ENCODE measurements at regions not wholly inside any gene's neighbourhood (a gene's known extent, or its start where the extent isn't known, plus 50 kb on each side); places are given as distances from the start of the nearest gene placed in this dataset.

GRCh38 chrX:27890611-27891010 is 82.8 kb downstream of the MAGEB10 start:
- TF ChIP-seq JUND (IDR thresholded peaks at IDR 0.05; ENCODE audit: low read length): no peak
- TF ChIP-seq POLR2AphosphoS5 (IDR thresholded peaks at IDR 0.05; ENCODE audit: low read depth, low read length): no peak
- no peak for TF ChIP-seq RFX5 (IDR thresholded peaks at IDR 0.05; ENCODE audit: borderline replicate concordance, low read depth, low read length)
- TF ChIP-seq EP300 (IDR thresholded peaks at IDR 0.05; ENCODE audit: borderline replicate concordance in 1 of 2, low read depth in 2 of 2, low read length in 2 of 2): no peak
- TF ChIP-seq MAX (IDR thresholded peaks at IDR 0.05): no peak
- TF ChIP-seq POLR2A (IDR thresholded peaks at IDR 0.05; ENCODE audit: control extremely low read depth in 1 of 2, low read depth in 2 of 2, low read length in 2 of 2): no peak
- no peak for TF ChIP-seq CTCF (IDR thresholded peaks at IDR 0.05; ENCODE audit: control extremely low read depth in 1 of 3, insufficient read depth in 1 of 3, low read depth in 1 of 3, low read length in 3 of 3)
- no peak for TF ChIP-seq BCL11A (IDR thresholded peaks at IDR 0.05; ENCODE audit: low read depth in 2 of 2, low read length in 2 of 2)

All from H1 (cell line).